ENCODE measurements at regions not wholly inside any gene's neighbourhood (a gene's known extent, or its start where the extent isn't known, plus 50 kb on each side); places are given as distances from the start of the nearest gene placed in this dataset.

GRCh38 chr12:63403256-63403655 lies 252.3 kb upstream of the AVPR1A start:
- ChIA-PET POLR2A (no interaction called here), CTCF (no interaction called here)
- H3K36me3 Mint-ChIP-seq (ENCODE audit: low read depth): no peaks in the 10 kb centered on the region
- H3K9me3 ChIP-seq (ENCODE audit: control insufficient read depth in 1 of 2, insufficient read depth in 1 of 2, low read length in 2 of 2): peaks cover 5% of the 10 kb centered on the region in 2 experiments
- intact Hi-C loops (cut with DNase I, micrococcal nuclease): no loop called here
- no peaks in the 10 kb centered on the region for H3K27me3 ChIP-seq (ENCODE audit: control insufficient read depth in 1 of 2, insufficient read depth in 2 of 2, low read length in 2 of 2)
- no peaks in the 10 kb centered on the region for H3K27me3 Mint-ChIP-seq
- H3K4me3 ChIP-seq (ENCODE audit: low read length): no peak overlapping the region
- H3K27ac Mint-ChIP-seq: no peak overlapping the region
- no peaks in the 10 kb centered on the region for H3K36me3 ChIP-seq (ENCODE audit: insufficient read depth, low read length)
- TF ChIP-seq CTCF (IDR thresholded peaks at IDR 0.05): no peak
- H3K4me1 ChIP-seq (ENCODE audit: insufficient read depth, low read length): no peaks in the 10 kb centered on the region
- ATAC-seq (ENCODE audit: poor library complexity): no peak
- no peak overlapping the region for H3K27ac ChIP-seq (ENCODE audit: low read depth in 1 of 2, low read length in 2 of 2)
- no peaks in the 10 kb centered on the region for H3K4me1 Mint-ChIP-seq (ENCODE audit: low read depth)
- peaks cover 12% of the 10 kb centered on the region for H3K9me3 Mint-ChIP-seq
- H3K4me3 Mint-ChIP-seq: no peak overlapping the region
- no peak for DNase-seq

- Mint-ChIP-seq H3K27ac (no peak overlapping the region), H3K4me1 (ENCODE audit: low read depth) (no peaks in the 10 kb centered on the region), H3K4me3 (no peak overlapping the region), H3K9me3 (peaks cover 5% of the 10 kb centered on the region), H3K27me3 (no peaks in the 10 kb centered on the region), H3K36me3 (ENCODE audit: low read depth) (no peaks in the 10 kb centered on the region)
- no peaks in the 10 kb centered on the region for H3K36me3 ChIP-seq (ENCODE audit: insufficient read depth, low read length)
- TF ChIP-seq CTCF (IDR thresholded peaks at IDR 0.05): no peak
- ChIA-PET CTCF (no interaction called here), POLR2A (no interaction called here)
- H3K27me3 ChIP-seq (ENCODE audit: control insufficient read depth in 1 of 2, insufficient read depth in 2 of 2, low read length in 2 of 2): no peaks in the 10 kb centered on the region
- H3K4me3 ChIP-seq (ENCODE audit: low read length): no peak overlapping the region
- H3K27ac ChIP-seq (ENCODE audit: low read depth in 1 of 2, low read length in 2 of 2): no peak overlapping the region
- ATAC-seq (ENCODE audit: poor library complexity) (no peak), DNase-seq (no peak)
- peaks cover 0 to 5% of the 10 kb centered on the region in 2 experiments for H3K9me3 ChIP-seq (ENCODE audit: control insufficient read depth in 1 of 2, insufficient read depth in 1 of 2, low read length in 2 of 2)
- H3K4me1 ChIP-seq (ENCODE audit: insufficient read depth, low read length): no peaks in the 10 kb centered on the region
- intact Hi-C loops (cut with DNase I, micrococcal nuclease): no loop called here
Measured at GRCh38 chr12:63400718-63401117, 249.7 kb upstream of the AVPR1A start.

GRCh38 chr12:63400318-63400717 lies 249.3 kb upstream of the AVPR1A start:
- no peaks in the 10 kb centered on the region for H3K4me1 ChIP-seq (ENCODE audit: insufficient read depth, low read length)
- CTCF ChIA-PET: no interaction called here
- Mint-ChIP-seq H3K4me1 (ENCODE audit: low read depth) (no peaks in the 10 kb centered on the region), H3K36me3 (ENCODE audit: low read depth) (no peaks in the 10 kb centered on the region), H3K27me3 (no peaks in the 10 kb centered on the region), H3K9me3 (peaks cover 5% of the 10 kb centered on the region), H3K4me3 (no peak overlapping the region), H3K27ac (no peak overlapping the region)
- peaks cover 0 to 5% of the 10 kb centered on the region in 2 experiments for H3K9me3 ChIP-seq (ENCODE audit: control insufficient read depth in 1 of 2, insufficient read depth in 1 of 2, low read length in 2 of 2)
- ATAC-seq (ENCODE audit: poor library complexity) (no peak), DNase-seq (no peak)
- intact Hi-C loops (cut with DNase I, micrococcal nuclease): no loop called here
- POLR2A ChIA-PET: no interaction called here
- no peaks in the 10 kb centered on the region for H3K27me3 ChIP-seq (ENCODE audit: control insufficient read depth in 1 of 2, insufficient read depth in 2 of 2, low read length in 2 of 2)
- H3K4me3 ChIP-seq (ENCODE audit: low read length): no peak overlapping the region
- H3K27ac ChIP-seq (ENCODE audit: low read depth in 1 of 2, low read length in 2 of 2): no peak overlapping the region
- no peak for TF ChIP-seq CTCF (IDR thresholded peaks at IDR 0.05)
- H3K36me3 ChIP-seq (ENCODE audit: insufficient read depth, low read length): no peaks in the 10 kb centered on the region
